ENCODE measurements at regions not wholly inside any gene's neighbourhood (a gene's known extent, or its start where the extent isn't known, plus 50 kb on each side); places are given as distances from the start of the nearest gene placed in this dataset.

DNA sequence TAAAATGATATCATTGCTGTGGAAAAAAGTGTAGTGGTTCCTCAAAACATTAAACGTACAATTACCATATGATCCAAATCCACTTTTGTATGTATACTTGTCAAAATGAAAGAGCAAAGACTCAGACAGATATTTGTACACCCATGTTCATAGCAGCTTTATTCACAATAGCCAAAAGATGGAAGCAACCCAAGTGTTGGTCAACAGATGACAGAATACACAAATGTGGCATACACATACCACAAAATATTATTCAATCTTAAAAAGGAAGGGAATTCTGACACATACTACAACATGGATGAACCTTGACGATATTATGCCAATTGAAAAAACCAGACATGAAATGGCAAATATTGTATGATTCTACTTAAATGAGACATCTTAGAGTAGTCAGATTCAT lies 524.5 kb upstream of the WWC1 start:
- TF ChIP-seq EZH2 (IDR thresholded peaks at IDR 0.05; ENCODE audit: insufficient read depth, poor library complexity, severe bottlenecking): no peak
- no peak for TF ChIP-seq EZH2phosphoT487 (IDR thresholded peaks at IDR 0.05; ENCODE audit: insufficient read depth, low read depth)
